Inferior parietal cortex (tissue), 1 donor: ENCODE measurements at regions not wholly inside any gene's neighbourhood (a gene's known extent, or its start where the extent isn't known, plus 50 kb on each side); places are given as distances from the start of the nearest gene placed in this dataset.

Source experiments
- DNase-seq: peaks from one replicate; pipeline ENCODE4 v3.0.0-alpha.2; 2016; ENCODE audit errors: extremely low spot score

DNA sequence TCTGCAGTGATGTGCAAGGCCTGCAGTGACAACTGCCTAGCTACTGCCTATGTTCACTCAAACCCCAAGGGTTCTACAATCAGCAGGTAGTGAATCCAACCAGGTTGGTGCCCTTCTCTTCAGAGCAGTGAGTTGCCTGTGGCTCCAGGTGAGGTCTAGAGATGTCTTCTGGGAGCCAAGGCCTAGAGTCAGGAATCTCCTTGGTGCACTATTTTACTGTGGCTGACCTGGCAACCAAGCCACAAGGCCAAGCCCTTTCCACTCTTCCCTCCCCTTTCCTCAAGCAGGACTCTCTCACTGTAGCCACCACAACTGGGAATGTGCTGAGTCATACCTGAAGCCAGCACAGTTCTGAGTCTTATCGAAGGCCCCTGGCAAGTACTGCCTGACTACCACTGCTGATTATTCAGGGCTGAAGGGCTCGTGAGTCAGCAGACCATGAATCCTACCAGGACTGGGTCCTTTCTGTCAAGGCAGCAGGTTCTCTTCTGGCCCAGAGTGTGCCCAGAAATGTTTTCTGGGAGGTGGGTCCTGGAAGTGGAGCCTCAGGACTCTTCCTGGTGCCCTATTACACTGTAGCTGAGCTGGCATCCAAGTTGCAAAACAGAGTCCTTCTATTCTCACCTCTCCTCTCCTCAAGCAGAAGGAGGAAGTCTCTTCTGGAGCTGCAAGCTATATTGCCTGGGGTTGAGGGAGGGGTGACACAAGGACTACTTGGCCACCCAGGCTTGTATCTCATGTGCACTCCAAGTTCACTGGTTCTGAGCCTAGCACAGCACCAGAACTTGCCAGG lies 111.6 kb downstream of the BTC start:
- peak; percentile 25 for DNase-seq

DNA sequence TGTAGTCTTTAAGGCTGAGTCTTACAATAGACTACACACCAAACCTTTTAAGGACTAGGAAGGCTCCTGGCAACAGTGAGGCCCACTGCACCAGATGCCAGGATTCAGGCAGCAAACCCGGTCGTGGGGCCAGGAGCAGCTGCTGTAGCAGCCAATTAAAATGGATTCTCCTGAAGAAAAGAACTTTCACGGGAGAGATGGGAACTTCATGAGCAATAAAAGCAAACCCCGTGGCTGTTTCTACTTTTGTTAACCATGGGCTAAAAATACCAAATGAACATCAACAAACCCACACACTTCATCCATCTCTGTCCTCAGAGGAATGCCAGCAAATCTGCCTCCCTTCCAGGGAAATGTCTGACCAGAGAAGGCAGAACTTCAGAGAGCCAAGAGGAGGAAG lies 101.4 kb downstream of the BTC start:
- peak; percentile 17 for DNase-seq
